Right lobe of liver (tissue), 6 donors: ENCODE measurements at regions not wholly inside any gene's neighbourhood (a gene's known extent, or its start where the extent isn't known, plus 50 kb on each side); places are given as distances from the start of the nearest gene placed in this dataset.
A peak's percentile ranks its signal among the peaks of the same experiment; 100 is the strongest.

Source experiments
- ATAC-seq, 4 donors: fragments of 200-7000 bp; cut with Tn5 transposase; one replicate each; pipeline ENCODE4 v1.9.1; 2020; ENCODE audit warnings: mild to moderate bottlenecking in 4 of 4, moderate library complexity in 4 of 4
- DNase-seq, 3 donors: peaks; one replicate each; pipeline ENCODE4 v3.0.0-alpha.2; 2020
- H3K27ac ChIP-seq, 3 donors: fragments of 200-600 bp; one replicate each; pipeline ENCODE4 v1.8.0; 2022
- H3K27me3 ChIP-seq, 2 donors: fragments of 200-600 bp; one replicate each; pipeline ENCODE4 v1.8.0; 2022
- H3K36me3 ChIP-seq, 4 donors: fragments of 200-600 bp; sonication (generic) in 1 of 4; one replicate each; pipeline versions ENCODE4 v1.5.1 to v1.8.0; 2017 to 2022; ENCODE audit warnings: control low read depth in 1 of 4
- H3K4me1 ChIP-seq, 4 donors: fragments of 200-600 bp; sonication (generic) in 1 of 4; one replicate each; pipeline versions ENCODE4 v1.5.1 to v1.8.0; 2017 to 2022; ENCODE audit warnings: control low read depth in 1 of 4
- H3K4me3 ChIP-seq, 3 donors: fragments of 200-600 bp; one replicate each; pipeline ENCODE4 v1.8.0; 2022
- H3K9me3 ChIP-seq, 4 donors: fragments of 200-600 bp; sonication (generic) in 1 of 4; one replicate each; pipeline versions ENCODE4 v1.5.1 to v1.8.0; 2017 to 2022; ENCODE audit warnings: control low read depth in 1 of 4
- POLR2A ChIP-seq: fragments of 450-650 bp; IDR thresholded peaks from one replicate; pipeline ENCODE4 v1.6.1; 2017; ENCODE audit warnings: antibody characterized with exemption, mild to moderate bottlenecking
- WGBS: methylation state at CpG from one replicate; pipeline ENCODE4 v1.1.6; 2018; ENCODE audit warnings: low coverage, low lambda C conversion rate; ENCODE audit not compliant: insufficient coverage; ENCODE audit errors: missing lambda C conversion rate; 5-methylcytosine and 5-hydroxymethylcytosine counted together
- intact Hi-C, 2 donors: fragments of 100-400 bp; cut with DNase I; formaldehyde crosslinking; loops; one replicate each; pipeline versions ENCODE4 v1.11.2 to v1.14.1; 2022
- TF ChIP-seq, protein P1 (sequence below), 4 donors: fragments of 200-600 bp in 3 of 4; fragments of 450-650 bp in 1 of 4; IDR thresholded peaks; one replicate each; pipeline versions ENCODE4 v1.5.1 to v1.8.0; 2016 to 2022; ENCODE audit warnings: antibody characterized with exemption in 4 of 4, mild to moderate bottlenecking in 2 of 4
- donor health status: DM: no; HTN: yes; CAD: no.
- donor health status: DM: no; HTN: no; CAD: no.
- donor health status: DM: no; HTN: no; CAD: no.
- donor health status: DM: no; HTN: yes; CAD: no.
- donor health status: DM: no; HTN: yes; CAD: no.

DNA sequence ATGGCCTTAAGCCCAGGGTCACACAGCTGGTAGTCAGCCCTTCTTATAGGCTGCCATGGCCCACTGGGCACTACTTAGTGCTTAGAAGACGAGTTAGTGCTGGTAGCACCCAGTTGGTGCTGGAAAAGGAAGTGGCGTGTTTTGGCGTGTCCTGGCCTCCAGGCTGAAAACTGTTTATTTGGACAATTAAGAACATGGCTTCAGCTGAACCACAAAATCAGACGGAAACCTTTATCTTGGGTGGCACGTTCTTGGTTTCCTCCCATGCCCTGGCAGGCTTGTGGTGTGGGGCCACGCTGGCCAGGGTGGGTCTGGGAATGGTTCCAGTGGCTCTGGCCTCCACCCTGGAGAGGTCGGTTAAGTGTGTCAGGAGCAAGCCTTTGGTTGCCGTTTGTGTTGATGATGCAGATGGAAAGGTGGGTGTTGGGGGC is 141.5 kb upstream of the HAAO start:
- no peak for ATAC-seq
- Histone ChIP-seq H3K4me3 (no peak overlapping the region), H3K4me1 (peaks cover 0 to 26% (median 8%) of the 10 kb centered on the region in 4 donors), H3K27ac (no peak overlapping the region), H3K9me3 (no peaks in the 10 kb centered on the region), H3K36me3 (no peaks in the 10 kb centered on the region), H3K27me3 (no peaks in the 10 kb centered on the region)
- 25% methylated on average over 2 of the region's 8 CpGs for WGBS
- intact Hi-C loops, result no loop called here
- TF ChIP-seq POLR2A, result no peak
- TF ChIP-seq, protein P1, sequence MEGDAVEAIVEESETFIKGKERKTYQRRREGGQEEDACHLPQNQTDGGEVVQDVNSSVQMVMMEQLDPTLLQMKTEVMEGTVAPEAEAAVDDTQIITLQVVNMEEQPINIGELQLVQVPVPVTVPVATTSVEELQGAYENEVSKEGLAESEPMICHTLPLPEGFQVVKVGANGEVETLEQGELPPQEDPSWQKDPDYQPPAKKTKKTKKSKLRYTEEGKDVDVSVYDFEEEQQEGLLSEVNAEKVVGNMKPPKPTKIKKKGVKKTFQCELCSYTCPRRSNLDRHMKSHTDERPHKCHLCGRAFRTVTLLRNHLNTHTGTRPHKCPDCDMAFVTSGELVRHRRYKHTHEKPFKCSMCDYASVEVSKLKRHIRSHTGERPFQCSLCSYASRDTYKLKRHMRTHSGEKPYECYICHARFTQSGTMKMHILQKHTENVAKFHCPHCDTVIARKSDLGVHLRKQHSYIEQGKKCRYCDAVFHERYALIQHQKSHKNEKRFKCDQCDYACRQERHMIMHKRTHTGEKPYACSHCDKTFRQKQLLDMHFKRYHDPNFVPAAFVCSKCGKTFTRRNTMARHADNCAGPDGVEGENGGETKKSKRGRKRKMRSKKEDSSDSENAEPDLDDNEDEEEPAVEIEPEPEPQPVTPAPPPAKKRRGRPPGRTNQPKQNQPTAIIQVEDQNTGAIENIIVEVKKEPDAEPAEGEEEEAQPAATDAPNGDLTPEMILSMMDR (IDR thresholded peaks at IDR 0.05), result no peak
- no peak for DNase-seq

DNA sequence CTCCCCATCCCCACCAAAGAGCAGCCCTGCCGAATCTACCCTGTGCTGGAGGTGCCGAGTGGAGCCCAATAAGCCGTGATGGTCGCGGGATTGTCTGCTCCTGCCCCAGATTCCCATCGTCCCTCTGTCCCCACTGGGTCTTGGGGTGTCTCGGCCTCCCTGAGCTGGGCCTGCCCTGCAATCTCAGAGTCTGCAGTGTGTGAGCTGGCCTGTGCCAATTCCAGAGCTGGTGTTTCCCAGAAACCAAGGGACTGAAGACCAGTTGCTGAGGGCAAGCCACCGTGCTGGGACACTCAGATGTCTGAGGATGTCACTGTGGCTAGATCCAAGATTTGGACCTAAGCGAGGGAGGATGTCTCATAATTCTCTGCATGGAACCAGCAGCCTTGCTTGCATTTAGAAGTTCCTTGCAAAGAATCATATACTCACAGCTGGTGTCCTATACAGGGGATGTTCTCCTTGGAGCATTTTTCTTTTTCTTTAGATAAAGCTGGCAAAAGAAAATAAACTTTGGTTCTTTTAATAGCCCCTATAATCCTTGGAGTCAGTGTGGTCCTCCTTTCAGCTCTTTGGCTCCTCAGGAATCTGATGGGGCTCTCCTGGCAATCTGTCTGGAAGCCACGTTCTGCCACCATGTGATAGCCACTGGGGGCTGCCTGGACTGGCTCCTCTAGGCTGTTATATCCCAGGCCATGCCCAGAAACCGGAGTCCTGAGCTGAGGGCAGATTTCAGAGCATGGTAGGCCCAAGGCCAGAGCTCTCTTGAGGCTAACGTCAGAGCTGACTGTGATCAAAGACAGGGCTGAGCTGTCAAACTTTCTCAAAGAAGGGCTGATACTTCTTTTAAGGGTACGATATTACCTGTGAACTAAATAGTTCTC is 140.1 kb upstream of the HAAO start:
- TF ChIP-seq, protein P1 (IDR thresholded peaks at IDR 0.05), result no peak
- no peak for TF ChIP-seq POLR2A
- H3K9me3 ChIP-seq, result no peaks in the 10 kb centered on the region
- 75% methylated on average over 2 of the region's 13 CpGs for WGBS
- no peak overlapping the region for H3K27ac ChIP-seq
- H3K4me1 ChIP-seq, result peaks cover 0 to 39% (median 15%) of the 10 kb centered on the region in 4 donors
- DNase-seq (no peak), ATAC-seq (no peak)
- intact Hi-C loops, result no loop called here
- no peak overlapping the region for H3K4me3 ChIP-seq
- H3K27me3 ChIP-seq, result no peaks in the 10 kb centered on the region
- H3K36me3 ChIP-seq, result no peaks in the 10 kb centered on the region

GRCh38 chr2:42931818-42932195 is 139.4 kb upstream of the HAAO start:
- H3K27ac ChIP-seq, result no peak overlapping the region
- DNase-seq, result no peak
- peaks cover 2 to 46% (median 22%) of the 10 kb centered on the region in 4 donors for H3K4me1 ChIP-seq

GRCh38 chr2:42931146-42931817 is 138.9 kb upstream of the HAAO start:
- TF ChIP-seq POLR2A, result no peak
- TF ChIP-seq, protein P1 (IDR thresholded peaks at IDR 0.05), result peak in 1 of 4 donors; percentile 7
- H3K27me3 ChIP-seq, result no peaks in the 10 kb centered on the region
- 82% methylated on average over 2 of the region's 8 CpGs for WGBS
- no peak for DNase-seq
- peaks cover 2 to 51% (median 24%) of the 10 kb centered on the region in 4 donors for H3K4me1 ChIP-seq
- no peaks in the 10 kb centered on the region for H3K9me3 ChIP-seq
- H3K27ac ChIP-seq, result no peak overlapping the region
- intact Hi-C loops, result no loop called here
- H3K36me3 ChIP-seq, result no peaks in the 10 kb centered on the region
- no peak for ATAC-seq
- no peak overlapping the region for H3K4me3 ChIP-seq

More at GRCh38 chr2:42931818-42932195, 139.4 kb upstream of the HAAO start:
- Histone ChIP-seq H3K9me3 (no peaks in the 10 kb centered on the region), H3K36me3 (no peaks in the 10 kb centered on the region), H3K27me3 (no peaks in the 10 kb centered on the region), H3K4me3 (no peak overlapping the region)
- 100% methylated on average over 1 of the region's 3 CpGs for WGBS
- no peak for ATAC-seq
- TF ChIP-seq, protein P1 (IDR thresholded peaks at IDR 0.05), result no peak
- TF ChIP-seq POLR2A, result no peak
- intact Hi-C loops, result no loop called here
